HEK293T (cell line): ENCODE measurements at regions not wholly inside any gene's neighbourhood (a gene's known extent, or its start where the extent isn't known, plus 50 kb on each side); places are given as distances from the start of the nearest gene placed in this dataset.

ENCODE experiments used
- ARNT ChIP-seq: fragments of 450-650 bp; IDR thresholded peaks from 2 replicates; pipeline ENCODE4 v1.6.1; 2017; ENCODE audit warnings: mild to moderate bottlenecking
- FOXA1 ChIP-seq: fragments of 450-650 bp; IDR thresholded peaks from 2 replicates; pipeline ENCODE4 v1.6.1; 2016; ENCODE audit warnings: mild to moderate bottlenecking
- FOXM1 ChIP-seq: fragments of 450-650 bp; IDR thresholded peaks from 2 replicates; pipeline ENCODE4 v1.6.1; 2017; ENCODE audit warnings: mild to moderate bottlenecking, borderline replicate concordance
- HDGF ChIP-seq: fragments of 450-650 bp; IDR thresholded peaks from 2 replicates; pipeline ENCODE4 v1.6.1; 2017; ENCODE audit warnings: antibody characterized with exemption, borderline replicate concordance
- NFRKB ChIP-seq: fragments of 450-650 bp; IDR thresholded peaks from 2 replicates; pipeline ENCODE4 v1.6.1; 2016; ENCODE audit warnings: mild to moderate bottlenecking, moderate library complexity
- SP1 ChIP-seq: fragments of 450-650 bp; IDR thresholded peaks from 2 replicates; pipeline ENCODE4 v1.6.1; 2017
- SUZ12 ChIP-seq: fragments of 450-650 bp; IDR thresholded peaks from 2 replicates; pipeline ENCODE4 v1.6.1; 2016; ENCODE audit warnings: mild to moderate bottlenecking
- TARDBP ChIP-seq: fragments of 450-650 bp; IDR thresholded peaks from 2 replicates; pipeline ENCODE4 v1.6.1; 2016
- TF ChIP-seq, protein P1 (sequence below): fragments of 450-650 bp; IDR thresholded peaks from 2 replicates; pipeline ENCODE4 v1.6.1; 2016

DNA sequence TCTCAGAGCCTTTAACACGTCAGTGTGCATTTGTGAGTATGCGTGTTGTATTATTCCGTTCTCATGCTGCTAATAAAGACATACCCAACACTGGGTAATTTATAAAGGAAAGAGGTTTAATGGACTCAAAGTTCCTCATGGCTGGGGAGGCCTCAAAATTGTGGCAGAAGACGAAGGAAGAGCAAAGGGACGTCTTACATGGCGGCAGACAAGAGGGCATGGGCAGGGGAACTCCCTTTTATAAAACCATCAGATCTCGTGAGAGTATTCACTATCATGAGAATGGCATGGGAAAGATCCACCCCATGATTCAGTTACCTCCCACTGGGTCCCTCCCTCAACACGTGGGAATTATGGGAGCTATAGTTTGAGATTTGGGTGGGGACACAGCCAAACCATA lies 285.0 kb downstream of the PBX3 start:
- TF ChIP-seq FOXA1 = no peak
- TF ChIP-seq SUZ12 = no peak
- no peak for TF ChIP-seq FOXM1
- no peak for TF ChIP-seq SP1
- TF ChIP-seq, protein P1, sequence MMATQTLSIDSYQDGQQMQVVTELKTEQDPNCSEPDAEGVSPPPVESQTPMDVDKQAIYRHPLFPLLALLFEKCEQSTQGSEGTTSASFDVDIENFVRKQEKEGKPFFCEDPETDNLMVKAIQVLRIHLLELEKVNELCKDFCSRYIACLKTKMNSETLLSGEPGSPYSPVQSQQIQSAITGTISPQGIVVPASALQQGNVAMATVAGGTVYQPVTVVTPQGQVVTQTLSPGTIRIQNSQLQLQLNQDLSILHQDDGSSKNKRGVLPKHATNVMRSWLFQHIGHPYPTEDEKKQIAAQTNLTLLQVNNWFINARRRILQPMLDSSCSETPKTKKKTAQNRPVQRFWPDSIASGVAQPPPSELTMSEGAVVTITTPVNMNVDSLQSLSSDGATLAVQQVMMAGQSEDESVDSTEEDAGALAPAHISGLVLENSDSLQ = no peak
- no peak for TF ChIP-seq ARNT
- TF ChIP-seq NFRKB = no peak
- TF ChIP-seq TARDBP = no peak
- no peak for TF ChIP-seq HDGF
